GF-D8 (cell line): ENCODE measurements at regions not wholly inside any gene's neighbourhood (a gene's known extent, or its start where the extent isn't known, plus 50 kb on each side); places are given as distances from the start of the nearest gene placed in this dataset.

Experiments used
- DNase-seq: peaks from one replicate; lab custom pipeline; 2025; lab: John Stamatoyannopoulos, UW

DNA sequence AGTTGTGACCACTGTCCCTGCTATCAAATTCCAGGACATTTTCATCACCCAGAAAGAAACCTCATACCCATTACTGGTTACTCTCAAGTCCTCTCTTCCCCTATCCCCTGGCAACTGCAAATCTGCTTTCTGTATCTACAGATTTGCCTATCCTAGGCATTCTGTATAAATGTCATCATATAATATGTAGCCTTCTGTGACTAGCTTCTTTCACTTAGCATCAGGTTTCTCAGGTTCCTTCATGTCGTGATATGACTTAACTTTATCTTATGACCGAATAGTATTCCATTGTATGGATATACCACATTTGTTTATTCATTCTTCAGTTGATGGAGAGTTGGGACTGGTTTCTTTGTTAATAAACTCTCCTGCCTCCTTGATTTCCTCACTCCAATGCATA, 60.5 kb downstream of the PMAIP1 start:
- DNase-seq = no peak

DNA sequence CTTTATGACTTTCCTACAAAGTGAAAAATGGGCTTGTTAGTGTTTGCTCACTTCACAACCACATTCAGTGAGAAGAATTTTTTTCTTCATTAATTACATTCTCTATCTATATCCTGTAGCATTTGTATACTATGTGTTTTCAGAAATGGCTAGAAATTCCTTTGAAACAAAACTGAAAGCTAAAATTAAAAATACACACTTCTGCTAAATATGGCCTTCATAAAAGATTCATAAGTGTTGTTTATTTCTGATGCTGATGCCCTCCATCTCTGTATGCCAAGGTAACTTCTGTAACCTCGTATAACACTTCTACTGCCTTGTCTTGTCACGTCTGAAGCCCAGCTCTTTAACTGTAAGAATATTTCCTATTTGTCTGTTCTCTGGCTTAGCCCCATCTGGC, 59.8 kb downstream of the PMAIP1 start:
- no peak for DNase-seq

DNA sequence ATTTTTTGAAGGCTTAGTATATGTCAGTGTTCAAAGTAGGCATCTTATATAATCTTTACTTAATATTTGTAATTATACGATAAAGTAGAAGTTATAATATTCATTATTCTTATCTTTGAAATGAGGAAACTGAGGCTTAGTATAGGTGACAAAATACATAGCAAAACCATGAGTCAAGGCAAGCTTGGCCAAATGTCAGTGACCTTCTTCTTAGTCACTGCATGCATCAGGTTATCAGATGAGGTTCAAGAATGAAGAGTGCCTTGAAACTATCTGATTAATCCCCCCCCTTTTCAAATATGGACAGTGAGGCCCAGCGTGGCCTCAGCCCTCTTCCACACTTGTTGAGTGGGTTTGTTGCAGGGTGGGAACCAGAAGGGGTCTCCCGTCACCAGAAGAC, 59.3 kb downstream of the PMAIP1 start:
- no peak for DNase-seq

DNA sequence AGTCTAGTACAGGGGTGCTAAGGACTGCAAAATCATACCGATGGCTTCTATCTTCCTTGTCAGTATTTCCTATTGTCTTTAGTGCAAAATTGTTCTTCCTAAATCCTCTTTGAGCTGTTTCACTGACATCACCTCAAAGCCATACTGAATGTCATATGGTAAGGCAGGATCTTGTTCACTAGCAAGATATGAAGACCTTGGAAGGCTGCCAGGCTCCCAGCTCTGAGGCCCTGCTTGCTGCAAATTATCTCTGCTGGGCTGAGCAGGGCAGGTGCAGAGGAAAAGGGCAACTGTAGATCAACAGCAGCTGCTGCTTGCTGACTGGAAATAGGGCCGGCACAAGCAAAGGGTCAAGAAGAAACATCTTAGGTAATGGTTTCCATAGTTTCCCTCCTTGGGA, 58.2 kb downstream of the PMAIP1 start:
- DNase-seq = peak; percentile 99

DNA sequence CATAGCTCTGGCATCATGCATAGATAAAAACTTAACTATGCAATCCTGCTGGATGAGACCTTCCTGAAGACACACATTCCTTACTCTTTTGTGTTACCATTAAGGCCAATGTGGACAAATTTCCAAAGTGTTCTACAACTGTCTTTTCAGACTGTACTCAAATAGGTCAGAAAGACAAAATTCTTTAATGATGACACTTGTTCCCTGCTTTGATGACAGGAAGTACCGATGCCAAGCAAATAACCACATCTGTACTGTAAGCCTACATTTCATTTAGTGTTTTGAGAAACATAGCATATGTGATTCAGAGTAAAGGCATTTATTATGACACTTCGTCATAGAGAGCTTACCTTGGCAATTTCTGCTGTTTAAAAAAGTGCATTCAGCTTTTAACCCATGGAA, 55.0 kb downstream of the PMAIP1 start:
- DNase-seq = no peak

DNA sequence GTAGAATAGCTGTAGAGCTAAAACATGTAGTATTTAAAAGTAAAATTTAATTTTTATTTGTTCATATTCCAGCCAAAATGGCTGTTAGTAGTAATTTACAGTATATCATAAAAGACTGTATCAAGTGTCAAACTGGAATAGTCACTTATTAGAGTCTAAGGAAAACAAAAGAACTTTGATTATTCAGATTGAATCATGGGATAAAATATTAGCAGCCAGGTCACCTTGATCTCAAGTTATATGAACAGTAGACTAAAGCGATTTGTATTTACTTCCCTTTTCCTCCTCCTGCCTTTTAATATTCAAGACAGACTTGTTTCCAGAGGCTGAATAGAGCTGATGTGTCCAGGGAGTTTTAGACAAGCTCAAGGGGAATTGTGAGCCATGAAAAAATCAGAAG, 54.4 kb downstream of the PMAIP1 start:
- DNase-seq = peak; percentile 10
